Upper lobe of left lung (tissue), 6 donors: ENCODE measurements at regions not wholly inside any gene's neighbourhood (a gene's known extent, or its start where the extent isn't known, plus 50 kb on each side); places are given as distances from the start of the nearest gene placed in this dataset.

Experiments
- ATAC-seq, 2 donors: fragments of 200-7000 bp; cut with Tn5 transposase; one replicate each; pipeline ENCODE4 v1.9.1; 2022; ENCODE audit warnings: mild to moderate bottlenecking in 2 of 2, moderate library complexity in 2 of 2; ENCODE audit not compliant: low FRiP score in 2 of 2
- DNase-seq, 2 donors: peaks; one replicate each; pipeline ENCODE4 v3.0.0-alpha.2; 2019 to 2020
- H3K27ac ChIP-seq, 4 donors: fragments of 200-600 bp; sonication (generic); one replicate each; pipeline ENCODE4 v1.5.1; 2016 to 2019
- H3K27me3 ChIP-seq, 4 donors: fragments of 200-600 bp; sonication (generic); one replicate each; pipeline ENCODE4 v1.5.1; 2017 to 2019
- H3K36me3 ChIP-seq, 4 donors: fragments of 200-600 bp; sonication (generic); one replicate each; pipeline ENCODE4 v1.5.1; 2016 to 2019
- H3K4me1 ChIP-seq, 4 donors: fragments of 200-600 bp; sonication (generic); one replicate each; pipeline ENCODE4 v1.5.1; 2018 to 2019
- H3K4me3 ChIP-seq, 4 donors: fragments of 200-600 bp; sonication (generic); one replicate each; pipeline ENCODE4 v1.5.1; 2017 to 2019; ENCODE audit warnings: mild to moderate bottlenecking in 2 of 4, moderate library complexity in 1 of 4
- H3K9me3 ChIP-seq, 4 donors: fragments of 200-600 bp; sonication (generic); one replicate each; pipeline ENCODE4 v1.5.1; 2018 to 2019
- EP300 ChIP-seq, 4 donors: sonication (generic); formaldehyde crosslinking; IDR thresholded peaks; one replicate each; pipeline ENCODE4 v1.5.1; 2017; ENCODE audit warnings: antibody characterized with exemption in 4 of 4, control low read depth in 2 of 4
- POLR2A ChIP-seq, 4 donors: fragments of 450-650 bp; IDR thresholded peaks; one replicate each; pipeline ENCODE4 v1.5.1; 2016 to 2017; ENCODE audit warnings: antibody characterized with exemption in 4 of 4, mild to moderate bottlenecking in 2 of 4
- POLR2AphosphoS5 ChIP-seq, 2 donors: sonication (generic); formaldehyde crosslinking; IDR thresholded peaks; one replicate each; pipeline ENCODE4 v1.5.1; 2017; ENCODE audit warnings: antibody characterized with exemption in 2 of 2
- WGBS, 2 donors: methylation state at CpG; one replicate each; pipeline ENCODE4 v1.1.5; 2017 to 2018; 5-methylcytosine and 5-hydroxymethylcytosine counted together
- TF ChIP-seq, protein P1 (sequence below), 6 experiments: fragments of 450-650 bp in 4 of 6; fragments of 200-600 bp in 2 of 6; sonication (generic) in 2 of 6; IDR thresholded peaks; one replicate each; pipeline ENCODE4 v1.5.1; 2016 to 2019; ENCODE audit warnings: antibody characterized with exemption in 6 of 6
- donor health status: DM: no; HTN: no; CAD: no; lungs with moderate emphysema.
- donor health status: DM: no; HTN: yes; CAD: no; lungs with severe emphysema.

GRCh38 chrX:102859550-102859871 is 77.6 kb upstream of the RAB40AL start:
- WGBS, 2 donors = 100% methylated on average over 1 of the region's 1 CpG; no CpG with 5 or more reads in 1 of the 2 donors
- no peaks in the 10 kb centered on the region for H3K4me1 ChIP-seq
- H3K4me3 ChIP-seq = no peak overlapping the region
- TF ChIP-seq POLR2AphosphoS5 (IDR thresholded peaks at IDR 0.05) (no peak), POLR2A (IDR thresholded peaks at IDR 0.05) (no peak), EP300 (IDR thresholded peaks at IDR 0.05) (no peak)
- TF ChIP-seq, protein P1, sequence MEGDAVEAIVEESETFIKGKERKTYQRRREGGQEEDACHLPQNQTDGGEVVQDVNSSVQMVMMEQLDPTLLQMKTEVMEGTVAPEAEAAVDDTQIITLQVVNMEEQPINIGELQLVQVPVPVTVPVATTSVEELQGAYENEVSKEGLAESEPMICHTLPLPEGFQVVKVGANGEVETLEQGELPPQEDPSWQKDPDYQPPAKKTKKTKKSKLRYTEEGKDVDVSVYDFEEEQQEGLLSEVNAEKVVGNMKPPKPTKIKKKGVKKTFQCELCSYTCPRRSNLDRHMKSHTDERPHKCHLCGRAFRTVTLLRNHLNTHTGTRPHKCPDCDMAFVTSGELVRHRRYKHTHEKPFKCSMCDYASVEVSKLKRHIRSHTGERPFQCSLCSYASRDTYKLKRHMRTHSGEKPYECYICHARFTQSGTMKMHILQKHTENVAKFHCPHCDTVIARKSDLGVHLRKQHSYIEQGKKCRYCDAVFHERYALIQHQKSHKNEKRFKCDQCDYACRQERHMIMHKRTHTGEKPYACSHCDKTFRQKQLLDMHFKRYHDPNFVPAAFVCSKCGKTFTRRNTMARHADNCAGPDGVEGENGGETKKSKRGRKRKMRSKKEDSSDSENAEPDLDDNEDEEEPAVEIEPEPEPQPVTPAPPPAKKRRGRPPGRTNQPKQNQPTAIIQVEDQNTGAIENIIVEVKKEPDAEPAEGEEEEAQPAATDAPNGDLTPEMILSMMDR (IDR thresholded peaks at IDR 0.05) = no peak
- no peaks in the 10 kb centered on the region for H3K9me3 ChIP-seq
- H3K27ac ChIP-seq = no peak overlapping the region
- no peak for ATAC-seq
- DNase-seq = no peak
- no peaks in the 10 kb centered on the region for H3K36me3 ChIP-seq
- no peaks in the 10 kb centered on the region for H3K27me3 ChIP-seq

DNA sequence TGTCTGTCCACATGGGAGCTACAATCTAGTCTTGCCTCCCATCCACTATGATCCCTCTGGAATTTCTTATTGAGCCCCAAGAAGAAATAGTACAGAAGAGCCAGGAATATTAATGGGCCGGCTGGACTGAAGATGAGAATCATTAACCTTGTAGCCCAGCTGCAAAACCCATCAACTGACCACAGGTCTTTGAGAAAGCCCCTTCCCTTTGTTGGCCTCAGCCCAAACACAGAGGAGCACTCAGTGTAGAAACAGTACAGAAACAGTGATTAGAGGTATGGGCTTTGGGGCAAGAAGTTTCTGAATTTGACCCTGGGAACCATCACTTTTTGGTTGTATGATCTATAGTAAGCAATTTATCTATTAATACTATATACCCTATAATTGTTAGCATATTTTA is 76.8 kb upstream of the RAB40AL start:
- no peaks in the 10 kb centered on the region for H3K36me3 ChIP-seq
- no peaks in the 10 kb centered on the region for H3K9me3 ChIP-seq
- no peak overlapping the region for H3K4me3 ChIP-seq
- no peaks in the 10 kb centered on the region for H3K27me3 ChIP-seq
- no peak for DNase-seq
- no peaks in the 10 kb centered on the region for H3K4me1 ChIP-seq
- ATAC-seq = no peak
- WGBS, 2 donors = 87 to 100% methylated on average over 1 of the region's 1 CpG
- TF ChIP-seq POLR2AphosphoS5 (IDR thresholded peaks at IDR 0.05) (no peak), EP300 (IDR thresholded peaks at IDR 0.05) (no peak)
- TF ChIP-seq, protein P1 (IDR thresholded peaks at IDR 0.05) = no peak
- no peak overlapping the region for H3K27ac ChIP-seq

- peak; percentile 90 to 91 for ATAC-seq
- no peak for TF ChIP-seq POLR2AphosphoS5 (IDR thresholded peaks at IDR 0.05)
- no peak for TF ChIP-seq POLR2A (IDR thresholded peaks at IDR 0.05)
- TF ChIP-seq, protein P1 (IDR thresholded peaks at IDR 0.05) = peak; percentile 53 to 97 (median 78)
- TF ChIP-seq EP300 (IDR thresholded peaks at IDR 0.05) = no peak
- H3K36me3 ChIP-seq = peaks cover 0 to 2% (median 0%) of the 10 kb centered on the region in 4 donors
Measured at GRCh38 chrX:102863735-102864134, 73.3 kb upstream of the RAB40AL start.

GRCh38 chrX:102866981-102867656 is 70.0 kb upstream of the RAB40AL start:
- no peaks in the 10 kb centered on the region for H3K4me1 ChIP-seq
- TF ChIP-seq EP300 (IDR thresholded peaks at IDR 0.05) (no peak), POLR2AphosphoS5 (IDR thresholded peaks at IDR 0.05) (no peak), POLR2A (IDR thresholded peaks at IDR 0.05) (no peak)
- TF ChIP-seq, protein P1 (IDR thresholded peaks at IDR 0.05) = no peak
- no peak overlapping the region for H3K27ac ChIP-seq
- no peaks in the 10 kb centered on the region for H3K9me3 ChIP-seq
- no peaks in the 10 kb centered on the region for H3K27me3 ChIP-seq
- H3K4me3 ChIP-seq = no peak overlapping the region
- DNase-seq (no peak), ATAC-seq (no peak)
- H3K36me3 ChIP-seq = peaks cover 0 to 2% (median 0%) of the 10 kb centered on the region in 4 donors
- WGBS, 2 donors = 73 to 90% methylated on average over 2 of the region's 2 CpGs

More at GRCh38 chrX:102863735-102864134, 73.3 kb upstream of the RAB40AL start:
- WGBS, 2 donors = 3 to 4% methylated on average over 4 of the region's 4 CpGs
- peak in 1 of 2 donors; percentile 80 for DNase-seq
- Histone ChIP-seq H3K4me3 (no peak overlapping the region), H3K4me1 (no peaks in the 10 kb centered on the region), H3K27me3 (no peaks in the 10 kb centered on the region), H3K27ac (no peak overlapping the region), H3K9me3 (no peaks in the 10 kb centered on the region)

DNA sequence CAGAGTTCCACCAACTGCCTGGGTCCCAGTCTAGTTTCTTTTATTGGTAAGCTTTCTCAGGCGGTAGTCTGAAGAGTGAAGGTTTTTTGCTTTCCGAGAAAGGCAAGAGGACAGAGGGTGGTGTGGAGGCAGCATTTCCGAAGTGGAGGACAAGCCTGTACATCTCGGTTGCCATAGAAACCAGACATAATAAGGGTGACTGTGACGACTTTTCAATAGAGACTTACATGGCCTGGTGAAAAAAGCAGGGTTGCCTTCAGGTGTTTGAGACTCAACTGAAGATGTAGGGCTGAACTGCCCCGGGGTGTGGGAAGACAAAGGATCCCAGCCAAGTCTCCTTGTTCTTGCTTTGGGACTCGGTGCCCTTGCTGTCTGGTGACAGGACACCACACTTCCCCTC is 53.6 kb upstream of the RAB40AL start:
- DNase-seq = no peak
- H3K36me3 ChIP-seq = peaks cover 0 to 6% (median 0%) of the 10 kb centered on the region in 4 donors
- no peak for ATAC-seq
- TF ChIP-seq EP300 (IDR thresholded peaks at IDR 0.05) (no peak), POLR2A (IDR thresholded peaks at IDR 0.05) (no peak)
- no peak overlapping the region for H3K4me3 ChIP-seq
- no peaks in the 10 kb centered on the region for H3K9me3 ChIP-seq
- WGBS, 2 donors = 77 to 92% methylated on average over 7 of the region's 7 CpGs
- H3K27me3 ChIP-seq = no peaks in the 10 kb centered on the region
- no peak overlapping the region for H3K27ac ChIP-seq
- H3K4me1 ChIP-seq = no peaks in the 10 kb centered on the region
